T-helper 2 cell (primary cell): ENCODE measurements at regions not wholly inside any gene's neighbourhood (a gene's known extent, or its start where the extent isn't known, plus 50 kb on each side); places are given as distances from the start of the nearest gene placed in this dataset.

Experiments used
- DNase-seq, 5 experiments: peaks; one replicate each; pipeline versions ENCODE4 v3.0.0 to v3.0.0-alpha.2; 2012 to 2022

DNA sequence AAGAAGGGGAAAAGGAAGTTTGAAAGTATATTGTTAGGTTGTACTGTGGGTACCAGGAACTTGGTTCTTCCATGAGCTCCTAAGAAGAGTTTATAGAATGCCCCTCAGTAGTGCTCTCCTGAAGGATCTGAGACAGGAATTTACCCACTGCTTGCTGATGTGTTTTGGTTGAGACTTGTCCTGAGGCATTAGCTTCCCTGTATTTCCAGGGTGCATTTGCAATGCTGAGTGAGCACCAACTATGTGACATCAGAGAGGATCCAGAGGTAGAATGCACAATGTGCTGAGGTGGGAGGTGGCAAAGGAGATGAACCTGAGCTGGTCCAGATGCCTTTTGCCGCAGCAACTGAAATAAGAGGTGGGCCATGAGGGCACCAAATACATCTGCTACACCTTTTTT is 64.3 kb upstream of the LRRC3B start:
- no peak for DNase-seq

DNA sequence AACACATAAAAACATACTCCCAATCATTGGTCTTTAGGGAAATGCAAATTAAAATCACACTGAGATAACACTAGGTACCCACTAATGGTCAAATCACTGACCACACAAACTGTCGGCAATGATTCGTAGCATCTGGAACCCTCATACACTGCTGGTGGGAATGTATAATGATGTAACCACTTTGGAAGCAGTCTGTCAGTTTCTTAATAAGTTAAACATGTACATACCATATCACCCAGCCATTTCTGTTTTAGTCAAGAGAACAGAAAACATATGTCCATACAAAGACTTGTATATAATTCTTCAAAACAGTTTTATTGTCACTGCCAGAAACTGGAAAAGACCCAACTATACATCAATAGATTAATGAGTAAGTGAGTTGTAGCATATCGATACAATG is 63.3 kb upstream of the LRRC3B start:
- DNase-seq: no peak

GRCh38 chr3:26560081-26560480 is 62.5 kb upstream of the LRRC3B start:
- no peak for DNase-seq

GRCh38 chr3:26562021-26562768 is 60.4 kb upstream of the LRRC3B start:
- no peak for DNase-seq
